Lower lobe of right lung (tissue), 2 donors: ENCODE measurements at regions not wholly inside any gene's neighbourhood (a gene's known extent, or its start where the extent isn't known, plus 50 kb on each side); places are given as distances from the start of the nearest gene placed in this dataset.

Experiments used
- ATAC-seq, 2 donors: fragments of 200-7000 bp; cut with Tn5 transposase; one replicate each; pipeline ENCODE4 v1.9.1; 2020 to 2022; ENCODE audit warnings: mild to moderate bottlenecking in 2 of 2, moderate library complexity in 2 of 2
- DNase-seq: peaks from one replicate; pipeline ENCODE4 v3.0.0-alpha.2; 2020
- H3K27ac ChIP-seq: fragments of 200-600 bp; one replicate; pipeline ENCODE4 v1.8.0; 2022
- H3K27me3 ChIP-seq: fragments of 200-600 bp; one replicate; pipeline ENCODE4 v1.8.0; 2022; ENCODE audit warnings: low read depth
- H3K36me3 ChIP-seq: fragments of 200-600 bp; one replicate; pipeline ENCODE4 v1.8.0; 2022; ENCODE audit warnings: mild to moderate bottlenecking
- H3K4me1 ChIP-seq: fragments of 200-600 bp; one replicate; pipeline ENCODE4 v1.8.0; 2022
- H3K4me3 ChIP-seq: fragments of 200-600 bp; one replicate; pipeline ENCODE4 v1.8.0; 2022; ENCODE audit warnings: mild to moderate bottlenecking
- H3K9me3 ChIP-seq: fragments of 200-600 bp; one replicate; pipeline ENCODE4 v1.8.0; 2022
- intact Hi-C: fragments of 100-400 bp; cut with DNase I; formaldehyde crosslinking; loops from one replicate; pipeline ENCODE4 v1.11.0; 2022
- TF ChIP-seq, protein P1 (sequence below): fragments of 200-600 bp; IDR thresholded peaks from one replicate; pipeline ENCODE4 v1.8.0; 2022; ENCODE audit warnings: antibody characterized with exemption, mild to moderate bottlenecking
- donor health status: DM: no; HTN: yes; CAD: no; lungs with severe emphysema.

DNA sequence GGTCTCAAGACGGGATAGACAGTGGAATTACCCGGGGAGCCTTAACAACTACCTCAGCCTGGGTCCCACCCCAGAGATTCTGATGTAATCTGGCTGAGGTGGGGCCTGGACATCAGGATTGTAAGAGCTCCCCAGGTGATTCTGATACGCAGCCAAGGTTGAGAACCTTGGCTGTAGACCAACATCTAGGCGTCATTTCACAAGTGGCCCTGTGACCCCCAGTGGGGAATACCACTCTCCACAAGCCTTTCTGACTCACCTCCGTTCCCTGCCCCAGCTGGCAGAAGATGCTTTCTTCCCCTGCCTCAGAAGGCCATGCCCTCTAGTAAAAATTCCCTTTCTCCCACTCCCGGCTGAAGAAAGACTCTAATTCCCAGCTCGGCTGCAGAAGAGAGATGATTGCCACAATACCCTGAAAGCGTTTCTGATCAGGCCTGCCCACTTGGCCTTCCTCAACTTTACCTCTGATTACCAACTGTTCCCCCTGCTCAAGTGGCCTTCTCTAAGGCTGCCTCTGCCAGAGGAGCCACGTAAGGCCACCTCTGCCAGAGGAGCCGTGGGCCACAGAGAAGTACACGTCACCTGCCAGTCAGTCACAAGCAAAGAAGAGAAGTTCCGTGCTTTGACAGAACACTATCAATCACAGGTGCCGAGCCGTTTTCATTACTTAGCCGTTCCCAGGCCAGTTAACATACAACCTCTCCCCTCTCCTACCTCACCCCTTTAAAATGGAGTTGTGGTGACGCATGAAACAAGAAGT, 116.8 kb upstream of the PKDCC start:
- Histone ChIP-seq H3K27ac (no peak overlapping the region), H3K36me3 (no peaks in the 10 kb centered on the region), H3K4me3 (no peak overlapping the region), H3K27me3 (no peaks in the 10 kb centered on the region), H3K4me1 (peaks cover 16% of the 10 kb centered on the region), H3K9me3 (no peaks in the 10 kb centered on the region)
- intact Hi-C loops: no loop called here
- DNase-seq: no peak
- TF ChIP-seq, protein P1, sequence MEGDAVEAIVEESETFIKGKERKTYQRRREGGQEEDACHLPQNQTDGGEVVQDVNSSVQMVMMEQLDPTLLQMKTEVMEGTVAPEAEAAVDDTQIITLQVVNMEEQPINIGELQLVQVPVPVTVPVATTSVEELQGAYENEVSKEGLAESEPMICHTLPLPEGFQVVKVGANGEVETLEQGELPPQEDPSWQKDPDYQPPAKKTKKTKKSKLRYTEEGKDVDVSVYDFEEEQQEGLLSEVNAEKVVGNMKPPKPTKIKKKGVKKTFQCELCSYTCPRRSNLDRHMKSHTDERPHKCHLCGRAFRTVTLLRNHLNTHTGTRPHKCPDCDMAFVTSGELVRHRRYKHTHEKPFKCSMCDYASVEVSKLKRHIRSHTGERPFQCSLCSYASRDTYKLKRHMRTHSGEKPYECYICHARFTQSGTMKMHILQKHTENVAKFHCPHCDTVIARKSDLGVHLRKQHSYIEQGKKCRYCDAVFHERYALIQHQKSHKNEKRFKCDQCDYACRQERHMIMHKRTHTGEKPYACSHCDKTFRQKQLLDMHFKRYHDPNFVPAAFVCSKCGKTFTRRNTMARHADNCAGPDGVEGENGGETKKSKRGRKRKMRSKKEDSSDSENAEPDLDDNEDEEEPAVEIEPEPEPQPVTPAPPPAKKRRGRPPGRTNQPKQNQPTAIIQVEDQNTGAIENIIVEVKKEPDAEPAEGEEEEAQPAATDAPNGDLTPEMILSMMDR: no peak
- ATAC-seq: no peak

DNA sequence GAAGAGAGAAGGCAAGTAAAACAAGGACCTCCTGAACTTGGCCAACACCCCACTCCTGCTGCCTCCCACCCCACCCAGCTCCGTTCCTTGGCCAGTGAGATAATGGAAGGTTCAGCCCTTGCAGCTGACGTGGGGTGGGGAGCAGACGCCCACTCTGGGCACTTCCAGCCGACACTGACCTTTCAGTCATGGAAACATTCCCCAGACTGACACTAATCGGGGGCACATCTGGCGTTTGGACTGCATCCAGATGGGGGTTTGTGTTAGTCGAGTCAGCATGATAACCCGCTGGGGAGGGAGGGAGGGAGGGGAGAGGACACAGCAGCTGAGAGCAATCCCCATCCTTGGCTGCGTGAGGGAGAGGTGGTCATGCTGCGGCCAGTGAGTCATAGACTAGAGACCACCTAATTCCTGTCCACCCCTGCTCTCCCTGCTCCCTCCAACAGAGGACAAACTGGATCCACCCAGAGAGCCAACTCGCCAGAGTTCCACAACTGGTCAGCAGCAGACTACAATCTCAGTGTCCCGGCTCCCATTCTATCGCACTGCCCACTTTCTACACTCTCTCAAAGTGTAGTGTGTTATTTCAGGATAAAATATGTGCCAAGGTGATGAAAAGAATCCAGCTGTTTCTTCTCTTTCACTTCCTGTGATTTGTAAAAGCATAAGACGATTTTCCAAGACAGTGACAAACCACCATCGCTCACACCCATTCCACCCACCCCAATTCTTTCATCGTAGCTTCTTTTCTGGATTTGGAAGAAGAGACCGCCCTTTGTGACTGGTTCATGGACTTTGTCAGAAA, 115.4 kb upstream of the PKDCC start:
- intact Hi-C loops: no loop called here
- peaks cover 16% of the 10 kb centered on the region for H3K4me1 ChIP-seq
- H3K36me3 ChIP-seq: no peaks in the 10 kb centered on the region
- H3K27ac ChIP-seq: no peak overlapping the region
- ATAC-seq (peak; percentile 57 to 75), DNase-seq (peak; percentile 53)
- H3K4me3 ChIP-seq: no peak overlapping the region
- TF ChIP-seq, protein P1: no peak
- H3K9me3 ChIP-seq: no peaks in the 10 kb centered on the region
- H3K27me3 ChIP-seq: no peaks in the 10 kb centered on the region

DNA sequence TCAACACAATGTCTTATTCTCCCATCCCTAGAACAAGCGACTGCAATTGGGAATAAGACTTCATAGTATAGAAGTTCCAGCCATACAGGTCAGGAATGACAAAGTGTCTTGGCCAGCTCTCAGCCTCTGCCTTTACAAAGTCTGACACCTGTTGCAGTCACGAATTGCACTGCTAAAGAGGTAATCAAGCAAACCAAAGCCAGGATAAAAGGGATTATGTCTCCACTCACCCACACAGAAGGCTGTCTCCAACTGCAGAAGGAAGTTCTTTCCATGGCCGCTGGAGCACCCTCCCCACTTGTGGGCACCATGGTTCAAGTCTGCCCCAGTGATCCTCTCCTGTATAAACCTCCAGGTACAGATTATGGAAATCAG, 114.8 kb upstream of the PKDCC start:
- peaks cover 16% of the 10 kb centered on the region for H3K4me1 ChIP-seq
- DNase-seq (no peak), ATAC-seq (no peak)
- intact Hi-C loops: no loop called here
- H3K27ac ChIP-seq: no peak overlapping the region
- H3K27me3 ChIP-seq: no peaks in the 10 kb centered on the region
- H3K4me3 ChIP-seq: no peak overlapping the region
- TF ChIP-seq, protein P1: no peak
- no peaks in the 10 kb centered on the region for H3K36me3 ChIP-seq
- H3K9me3 ChIP-seq: no peaks in the 10 kb centered on the region

DNA sequence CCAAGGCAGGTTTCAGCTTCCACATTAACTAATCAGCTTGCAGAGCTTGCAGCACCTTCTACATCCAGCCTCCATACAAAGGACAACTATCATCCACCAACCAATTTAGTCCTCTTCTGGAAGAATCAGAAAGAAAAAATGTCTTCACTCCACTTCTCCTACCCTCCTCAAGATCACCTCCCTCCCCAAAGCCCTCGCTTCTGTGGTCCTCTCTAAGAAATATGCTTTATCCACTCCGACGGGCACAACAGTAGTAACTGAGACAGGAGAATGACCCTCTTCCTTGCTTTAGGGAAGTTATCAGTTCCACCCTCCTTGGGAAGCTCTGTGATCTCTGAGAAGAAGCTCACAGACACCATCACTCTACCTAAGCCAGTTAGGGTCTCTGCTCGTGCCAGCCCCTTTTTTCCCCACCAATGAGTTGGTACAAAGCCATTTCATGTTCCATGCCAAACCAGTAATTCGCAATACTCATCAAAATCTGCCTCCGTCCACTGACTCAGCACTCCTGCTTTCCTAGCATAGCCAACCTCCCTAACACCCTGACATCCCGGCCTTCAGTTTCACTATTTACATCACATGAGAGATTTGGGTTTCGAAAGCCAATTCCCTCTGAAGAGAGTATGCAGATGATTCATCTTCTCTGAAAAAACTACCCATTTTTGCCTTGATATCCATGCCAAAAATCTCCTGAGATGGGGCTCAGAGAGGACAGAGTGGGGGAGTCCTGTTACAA, 114.1 kb upstream of the PKDCC start:
- ATAC-seq (peak; percentile 18 to 56), DNase-seq (no peak)
- intact Hi-C loops: no loop called here
- peaks cover 16% of the 10 kb centered on the region for H3K4me1 ChIP-seq
- H3K36me3 ChIP-seq: no peaks in the 10 kb centered on the region
- no peak overlapping the region for H3K4me3 ChIP-seq
- H3K27me3 ChIP-seq: no peaks in the 10 kb centered on the region
- H3K9me3 ChIP-seq: no peaks in the 10 kb centered on the region
- peak overlapping the region; percentile 36 for H3K27ac ChIP-seq
- TF ChIP-seq, protein P1: no peak

DNA sequence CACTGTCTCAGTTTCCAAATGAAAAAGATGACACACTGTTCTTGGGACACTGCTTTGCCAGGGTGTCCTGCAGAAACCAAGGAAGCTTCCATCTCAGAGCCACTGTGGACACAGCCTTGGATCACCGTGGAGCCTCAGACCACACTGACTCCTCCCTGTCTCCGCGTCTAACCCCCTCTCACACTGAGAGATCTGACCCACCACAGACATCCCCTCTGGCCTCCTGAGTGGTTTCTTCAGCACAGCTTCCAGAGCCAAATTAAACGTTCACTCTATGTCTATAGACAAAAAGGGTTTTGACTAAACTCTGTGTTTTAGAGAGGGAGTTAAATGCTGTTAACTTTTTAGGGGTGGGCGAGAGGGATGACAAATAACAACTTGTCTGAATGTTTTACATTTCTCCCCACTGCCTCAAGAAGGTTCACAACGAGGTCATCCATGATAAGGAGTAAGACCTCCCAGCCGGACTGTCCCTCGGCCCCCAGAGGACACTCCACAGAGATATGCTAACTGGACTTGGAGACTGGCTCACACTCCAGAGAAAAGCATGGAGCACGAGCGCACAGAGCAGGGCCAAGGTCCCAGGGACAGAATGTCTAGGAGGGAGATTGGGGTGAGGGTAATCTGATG, 113.4 kb upstream of the PKDCC start:
- H3K9me3 ChIP-seq: no peaks in the 10 kb centered on the region
- no peak overlapping the region for H3K4me3 ChIP-seq
- H3K27ac ChIP-seq: peak overlapping the region; percentile 36
- H3K4me1 ChIP-seq: peaks cover 16% of the 10 kb centered on the region
- intact Hi-C loops: no loop called here
- no peaks in the 10 kb centered on the region for H3K27me3 ChIP-seq
- ATAC-seq: peak in 1 of 2 donors; percentile 8
- DNase-seq: no peak
- no peaks in the 10 kb centered on the region for H3K36me3 ChIP-seq
- TF ChIP-seq, protein P1: no peak
